ENCODE measurements at regions not wholly inside any gene's neighbourhood (a gene's known extent, or its start where the extent isn't known, plus 50 kb on each side); places are given as distances from the start of the nearest gene placed in this dataset.

- POLR2A ChIA-PET (ENCODE audit: partially characterized antibody), result interaction anchor here (1.4 kb wide), 1 partner anchor 9 kb away, joined by 5 read pairs; no protein-coding TSS in a partner anchor
- DNase-seq (ENCODE audit: low read depth in 1 of 2, low spot score in 2 of 2) (no peak), FAIRE-seq (no peak)
- H3K36me3 ChIP-seq (ENCODE audit: control insufficient read depth in 2 of 4, insufficient read depth in 4 of 4, low read length in 3 of 4), result no peaks in the 10 kb centered on the region
- no peak overlapping the region for H3K18ac ChIP-seq (ENCODE audit: extremely low read depth, low read length)
- H3K9me3 ChIP-seq (ENCODE audit: insufficient read depth in 2 of 2, low read depth in 1 of 2, low read length in 1 of 2), result no peaks in the 10 kb centered on the region
- H4K5ac ChIP-seq (ENCODE audit: insufficient read length, low read depth, low read length), result no peak overlapping the region
- H4K20me1 ChIP-seq (replicated peaks in 1 of 2; ENCODE audit: control insufficient read depth in 1 of 2, insufficient read depth in 2 of 2, low read length in 2 of 2), result no peaks in the 10 kb centered on the region
- no peak overlapping the region for H3K23ac ChIP-seq (ENCODE audit: insufficient read length)
- 77% methylated on average over 4 of the region's 4 CpGs; no CpG with 5 or more reads in 1 of the 2 experiments for WGBS, 2 experiments (ENCODE audit: extremely low coverage in 1 of 2, insufficient coverage in 1 of 2, insufficient read length in 1 of 2, insufficient replicate concordance in 2 of 2, low coverage in 1 of 2, low lambda C conversion rate in 2 of 2, missing lambda C conversion rate in 1 of 2)
- H3K4me3 ChIP-seq (ENCODE audit: extremely low read depth in 1 of 4, insufficient read depth in 2 of 4, low read depth in 3 of 4, low read length in 4 of 4), result no peak overlapping the region
- no peak overlapping the region for H2BK12ac ChIP-seq (ENCODE audit: low read depth, low read length)
- no peak overlapping the region for H3K27ac ChIP-seq (ENCODE audit: low read depth, low read length)
- H3K14ac ChIP-seq (ENCODE audit: insufficient read length), result no peak overlapping the region
- H2BK5ac ChIP-seq (ENCODE audit: low read depth, low read length), result no peak overlapping the region
- peak overlapping the region; percentile 30; the same call in 1 of the 2 replicates for H2AFZ ChIP-seq (ENCODE audit: low read length)
- H3K4ac ChIP-seq (replicated peaks; ENCODE audit: insufficient read length, low read depth, low read length), result no peak overlapping the region
- CTCF ChIA-PET (ENCODE audit: partially characterized antibody), result interaction anchor here (1.3 to 1.4 kb wide), 2 partner anchors 13 to 38 kb away, joined by 3 to 4 read pairs; no protein-coding TSS in a partner anchor
- no peak overlapping the region for H3K9ac ChIP-seq (replicated peaks in 1 of 4; ENCODE audit: extremely low read depth in 1 of 4, low read depth in 3 of 4, low read length in 3 of 4)
- no peaks in the 10 kb centered on the region for H3K79me1 ChIP-seq (ENCODE audit: low read depth, low read length)
- no peaks in the 10 kb centered on the region for H3K79me2 ChIP-seq (ENCODE audit: control insufficient read depth in 1 of 2, insufficient read depth in 2 of 2, low read length in 2 of 2)
- H4K8ac ChIP-seq (ENCODE audit: extremely low read depth, insufficient read depth, low read length), result no peak overlapping the region
- H3K4me2 ChIP-seq (ENCODE audit: insufficient read depth in 1 of 2, low read depth in 2 of 2, low read length in 2 of 2), result no peak overlapping the region
- no peaks in the 10 kb centered on the region for H3K23me2 ChIP-seq (ENCODE audit: low read depth, low read length)
- H2BK15ac ChIP-seq (ENCODE audit: low read length), result no peak overlapping the region
- no peaks in the 10 kb centered on the region for H3K27me3 ChIP-seq (replicated peaks in 1 of 4; ENCODE audit: control insufficient read depth in 3 of 4, extremely low read depth in 1 of 4, insufficient read depth in 3 of 4, low read length in 3 of 4)
- no peak overlapping the region for H3K56ac ChIP-seq (replicated peaks; ENCODE audit: insufficient read length, low read depth, low read length)
- no peak for TF ChIP-seq USF2 (IDR thresholded peaks at IDR 0.05; ENCODE audit: low read length)
- TF ChIP-seq KDM4A (IDR thresholded peaks at IDR 0.05; ENCODE audit: low read depth, low read length, severe bottlenecking), result no peak
- no peak for TF ChIP-seq PHF8 (conservative IDR thresholded peaks at IDR 0.05; ENCODE audit: low read depth, low read length)
- no peak for TF ChIP-seq SUZ12 (IDR thresholded peaks at IDR 0.05; ENCODE audit: low read length)
- TF ChIP-seq RXRA (IDR thresholded peaks at IDR 0.05; ENCODE audit: insufficient read depth, low read depth, low read length), result no peak
- H4K91ac ChIP-seq (replicated peaks; ENCODE audit: insufficient read length, low read length), result no peak overlapping the region
- H2BK20ac ChIP-seq (ENCODE audit: low read length), result no peak overlapping the region
- H3K4me1 ChIP-seq (replicated peaks in 1 of 4; ENCODE audit: control insufficient read depth in 3 of 4, insufficient read depth in 4 of 4, low read length in 3 of 4), result no peaks in the 10 kb centered on the region
- H2BK120ac ChIP-seq (replicated peaks; ENCODE audit: low read depth, low read length), result no peak overlapping the region
- H2AK5ac ChIP-seq (ENCODE audit: low read depth, low read length), result no peak overlapping the region
These were observed 229.4 kb downstream of the ALDH8A1 start for GRCh38 chr6:134720353-134721059.
